GM18498 (cell line): ENCODE measurements at regions not wholly inside any gene's neighbourhood (a gene's known extent, or its start where the extent isn't known, plus 50 kb on each side); places are given as distances from the start of the nearest gene placed in this dataset.

ENCODE experiments used
- ATAC-seq: cut with Tn5 transposase; IDR thresholded peaks from one replicate; pipeline ENCODE4 v1.9.1; 2021; ENCODE audit warnings: mild to moderate bottlenecking, moderate library complexity; ENCODE audit not compliant: unreplicated experiment

- ATAC-seq = no peak
These were observed 271.3 kb upstream of the TOPAZ1 start for GRCh38 chr3:43970351-43970750.

- ATAC-seq = no peak
These were observed 270.8 kb upstream of the TOPAZ1 start for GRCh38 chr3:43970920-43971319.

- ATAC-seq = no peak
These were observed 270.2 kb upstream of the TOPAZ1 start for GRCh38 chr3:43971486-43971885.

- ATAC-seq = no peak
These were observed 263.0 kb upstream of the TOPAZ1 start for GRCh38 chr3:43978708-43979107.

GRCh38 chr3:43979645-43980044 lies 262.0 kb upstream of the TOPAZ1 start:
- ATAC-seq = no peak

GRCh38 chr3:43994657-43995546 lies 246.8 kb upstream of the TOPAZ1 start:
- ATAC-seq = no peak

- no peak for ATAC-seq
These were observed 245.9 kb upstream of the TOPAZ1 start for GRCh38 chr3:43995547-43996378.

- no peak for ATAC-seq
These were observed 245.0 kb upstream of the TOPAZ1 start for GRCh38 chr3:43996379-43997301.

GRCh38 chr3:43997316-43997715 lies 244.4 kb upstream of the TOPAZ1 start:
- ATAC-seq = no peak

GRCh38 chr3:43997788-43998369 lies 243.8 kb upstream of the TOPAZ1 start:
- ATAC-seq = no peak

GRCh38 chr3:43998370-43998835 lies 243.3 kb upstream of the TOPAZ1 start:
- no peak for ATAC-seq

- ATAC-seq = peak; percentile 46
These were observed 242.6 kb upstream of the TOPAZ1 start for GRCh38 chr3:43998836-43999727.

GRCh38 chr3:43999728-44000319 lies 241.9 kb upstream of the TOPAZ1 start:
- ATAC-seq = no peak

GRCh38 chr3:44000586-44000985 lies 241.1 kb upstream of the TOPAZ1 start:
- ATAC-seq = no peak

GRCh38 chr3:44001072-44001471 lies 240.6 kb upstream of the TOPAZ1 start:
- ATAC-seq = no peak

GRCh38 chr3:44003801-44004200 lies 237.9 kb upstream of the TOPAZ1 start:
- ATAC-seq = no peak

- no peak for ATAC-seq
These were observed 230.0 kb upstream of the TOPAZ1 start for GRCh38 chr3:44011680-44012079.

- no peak for ATAC-seq
These were observed 229.4 kb upstream of the TOPAZ1 start for GRCh38 chr3:44012160-44012899.
